Ascending aorta (tissue), 2 donors: ENCODE measurements at regions not wholly inside any gene's neighbourhood (a gene's known extent, or its start where the extent isn't known, plus 50 kb on each side); places are given as distances from the start of the nearest gene placed in this dataset.

Source experiments
- DNase-seq, 2 donors: peaks; one replicate each; pipeline ENCODE4 v3.0.0-alpha.2; 2019; ENCODE audit warnings: low spot score in 2 of 2
- H3K27ac ChIP-seq, 2 donors: fragments of 200-600 bp; sonication (generic); one replicate each; pipeline ENCODE4 v1.5.1; 2016 to 2017; ENCODE audit warnings: mild to moderate bottlenecking in 1 of 2
- H3K27me3 ChIP-seq: fragments of 200-600 bp; sonication (generic); one replicate; pipeline ENCODE4 v1.5.1; 2017
- H3K36me3 ChIP-seq, 2 donors: fragments of 200-600 bp; sonication (generic); one replicate each; pipeline ENCODE4 v1.5.1; 2016
- H3K4me1 ChIP-seq, 2 donors: fragments of 200-600 bp; sonication (generic); one replicate each; pipeline ENCODE4 v1.5.1; 2016 to 2017; ENCODE audit warnings: mild to moderate bottlenecking in 1 of 2
- H3K4me3 ChIP-seq, 2 donors: fragments of 200-600 bp; sonication (generic); one replicate each; pipeline ENCODE4 v1.5.1; 2016 to 2017; ENCODE audit warnings: mild to moderate bottlenecking in 1 of 2
- H3K9me3 ChIP-seq, 2 donors: fragments of 200-600 bp; sonication (generic); one replicate each; pipeline ENCODE4 v1.5.1; 2016
- CTCF ChIP-seq, 3 experiments: fragments of 200-600 bp in 2 of 3; fragments of 450-650 bp in 1 of 3; sonication (generic) in 2 of 3; IDR thresholded peaks; one replicate each; pipeline ENCODE4 v1.5.1; 2016 to 2019; ENCODE audit warnings: antibody characterized with exemption in 3 of 3, mild to moderate bottlenecking in 1 of 3, moderate library complexity in 1 of 3
- intact Hi-C: fragments of 100-400 bp; cut with DNase I; formaldehyde crosslinking; loops from one replicate; pipeline ENCODE4 v1.15.1; 2023

GRCh38 chr4:24285759-24286158 is 298.6 kb downstream of the DHX15 start:
- no peaks in the 10 kb centered on the region for H3K4me1 ChIP-seq
- intact Hi-C loops = no loop called here
- H3K27me3 ChIP-seq = no peaks in the 10 kb centered on the region
- no peaks in the 10 kb centered on the region for H3K36me3 ChIP-seq
- H3K4me3 ChIP-seq = no peak overlapping the region
- TF ChIP-seq CTCF (IDR thresholded peaks at IDR 0.05) = no peak
- H3K9me3 ChIP-seq = no peaks in the 10 kb centered on the region
- DNase-seq = no peak
- H3K27ac ChIP-seq = no peak overlapping the region

GRCh38 chr4:24282446-24282845 is 301.9 kb downstream of the DHX15 start:
- no peak for TF ChIP-seq CTCF (IDR thresholded peaks at IDR 0.05)
- intact Hi-C loops = no loop called here
- Histone ChIP-seq H3K27me3 (no peaks in the 10 kb centered on the region), H3K9me3 (no peaks in the 10 kb centered on the region), H3K36me3 (no peaks in the 10 kb centered on the region), H3K4me3 (no peak overlapping the region), H3K27ac (no peak overlapping the region), H3K4me1 (no peaks in the 10 kb centered on the region)
- no peak for DNase-seq

GRCh38 chr4:24279911-24280375 is 304.4 kb downstream of the DHX15 start:
- intact Hi-C loops = no loop called here
- Histone ChIP-seq H3K27me3 (no peaks in the 10 kb centered on the region), H3K4me1 (no peaks in the 10 kb centered on the region), H3K36me3 (no peaks in the 10 kb centered on the region), H3K9me3 (no peaks in the 10 kb centered on the region), H3K27ac (no peak overlapping the region), H3K4me3 (no peak overlapping the region)
- DNase-seq = no peak
- no peak for TF ChIP-seq CTCF (IDR thresholded peaks at IDR 0.05)

GRCh38 chr4:24279469-24279868 is 304.9 kb downstream of the DHX15 start:
- Histone ChIP-seq H3K27ac (no peak overlapping the region), H3K4me3 (no peak overlapping the region), H3K4me1 (no peaks in the 10 kb centered on the region), H3K36me3 (no peaks in the 10 kb centered on the region), H3K9me3 (no peaks in the 10 kb centered on the region), H3K27me3 (no peaks in the 10 kb centered on the region)
- no peak for DNase-seq
- intact Hi-C loops = no loop called here
- TF ChIP-seq CTCF (IDR thresholded peaks at IDR 0.05) = no peak

GRCh38 chr4:24278693-24279092 is 305.7 kb downstream of the DHX15 start:
- DNase-seq = no peak
- Histone ChIP-seq H3K36me3 (no peaks in the 10 kb centered on the region), H3K27me3 (no peaks in the 10 kb centered on the region), H3K4me3 (no peak overlapping the region), H3K27ac (no peak overlapping the region), H3K4me1 (no peaks in the 10 kb centered on the region), H3K9me3 (no peaks in the 10 kb centered on the region)
- intact Hi-C loops = no loop called here
- TF ChIP-seq CTCF (IDR thresholded peaks at IDR 0.05) = no peak

GRCh38 chr4:24274381-24274941 is 309.9 kb downstream of the DHX15 start:
- DNase-seq = no peak
- no peak overlapping the region for H3K27ac ChIP-seq
- no peak for TF ChIP-seq CTCF (IDR thresholded peaks at IDR 0.05)

More at GRCh38 chr4:24274381-24274941, 309.9 kb downstream of the DHX15 start:
- Histone ChIP-seq H3K36me3 (no peaks in the 10 kb centered on the region), H3K9me3 (no peaks in the 10 kb centered on the region), H3K4me3 (no peak overlapping the region), H3K4me1 (no peaks in the 10 kb centered on the region), H3K27me3 (no peaks in the 10 kb centered on the region)
- intact Hi-C loops = no loop called here
